ENCODE measurements at regions not wholly inside any gene's neighbourhood (a gene's known extent, or its start where the extent isn't known, plus 50 kb on each side); places are given as distances from the start of the nearest gene placed in this dataset.
"Not testable (repeated sequence)": the region's sequence is repeated elsewhere in the genome, so short reads cannot be mapped to it uniquely, and the experiment has no call there.

- no peak overlapping the region for H3K4me3 ChIP-seq (ENCODE audit: low read depth, low read length)
- TF ChIP-seq, protein P1, sequence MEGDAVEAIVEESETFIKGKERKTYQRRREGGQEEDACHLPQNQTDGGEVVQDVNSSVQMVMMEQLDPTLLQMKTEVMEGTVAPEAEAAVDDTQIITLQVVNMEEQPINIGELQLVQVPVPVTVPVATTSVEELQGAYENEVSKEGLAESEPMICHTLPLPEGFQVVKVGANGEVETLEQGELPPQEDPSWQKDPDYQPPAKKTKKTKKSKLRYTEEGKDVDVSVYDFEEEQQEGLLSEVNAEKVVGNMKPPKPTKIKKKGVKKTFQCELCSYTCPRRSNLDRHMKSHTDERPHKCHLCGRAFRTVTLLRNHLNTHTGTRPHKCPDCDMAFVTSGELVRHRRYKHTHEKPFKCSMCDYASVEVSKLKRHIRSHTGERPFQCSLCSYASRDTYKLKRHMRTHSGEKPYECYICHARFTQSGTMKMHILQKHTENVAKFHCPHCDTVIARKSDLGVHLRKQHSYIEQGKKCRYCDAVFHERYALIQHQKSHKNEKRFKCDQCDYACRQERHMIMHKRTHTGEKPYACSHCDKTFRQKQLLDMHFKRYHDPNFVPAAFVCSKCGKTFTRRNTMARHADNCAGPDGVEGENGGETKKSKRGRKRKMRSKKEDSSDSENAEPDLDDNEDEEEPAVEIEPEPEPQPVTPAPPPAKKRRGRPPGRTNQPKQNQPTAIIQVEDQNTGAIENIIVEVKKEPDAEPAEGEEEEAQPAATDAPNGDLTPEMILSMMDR (IDR thresholded peaks at IDR 0.05; ENCODE audit: insufficient read depth, low read length): no peak
- no peak for DNase-seq (ENCODE audit: low read depth)
These were observed 458.0 kb downstream of the CPS1 start for GRCh38 chr2:211014376-211014775.

- TF ChIP-seq, protein P1 (IDR thresholded peaks at IDR 0.05; ENCODE audit: insufficient read depth, low read length): no peak
These were observed 458.5 kb downstream of the CPS1 start for GRCh38 chr2:211014906-211015305.

DNA sequence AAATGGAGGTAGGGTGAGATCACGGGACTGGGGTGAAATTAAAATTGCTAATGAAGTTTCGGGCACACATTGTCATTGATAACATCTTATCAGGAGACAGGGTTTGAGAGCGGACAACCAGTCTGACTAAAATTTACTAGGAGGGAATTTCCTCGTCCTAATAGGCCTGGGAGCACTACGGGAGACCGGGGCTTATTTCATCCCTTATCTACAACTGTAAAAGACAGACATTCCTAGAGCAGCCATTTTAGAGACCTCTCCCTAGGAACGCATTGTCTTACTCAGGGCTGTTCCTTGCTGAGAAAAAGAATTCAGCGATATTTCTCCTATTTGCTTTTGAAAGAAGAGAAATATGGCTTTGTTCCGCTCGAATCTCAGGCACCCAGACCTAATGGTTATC is 468.7 kb downstream of the CPS1 start:
- not testable (repeated sequence) for DNase-seq (ENCODE audit: low read depth); H3K4me3 ChIP-seq (ENCODE audit: low read depth, low read length)

More at GRCh38 chr2:211014906-211015305, 458.5 kb downstream of the CPS1 start:
- no peak for DNase-seq (ENCODE audit: low read depth)
- H3K4me3 ChIP-seq (ENCODE audit: low read depth, low read length): no peak overlapping the region

GRCh38 chr2:211026109-211026508 is 469.7 kb downstream of the CPS1 start:
- DNase-seq (ENCODE audit: low read depth): no peak

DNA sequence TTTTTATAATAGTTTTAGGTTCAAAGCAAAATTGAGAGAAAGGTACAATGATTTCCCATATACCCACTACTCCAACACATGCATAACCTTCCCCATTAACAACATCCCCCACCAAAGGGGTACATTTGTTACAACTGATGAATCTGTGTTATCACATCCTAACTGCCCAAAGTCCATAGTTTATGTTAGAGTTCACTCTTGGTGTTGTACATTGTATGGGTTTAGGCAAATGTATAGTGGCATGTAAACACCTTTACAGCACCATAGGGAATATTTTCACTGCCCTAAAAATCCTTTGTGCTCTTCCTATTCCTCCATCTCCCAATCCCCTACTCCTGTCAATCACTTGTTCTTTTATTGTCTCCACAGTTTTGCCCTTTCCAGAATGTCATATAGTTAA is 471.6 kb downstream of the CPS1 start:
- TF ChIP-seq, protein P1 (IDR thresholded peaks at IDR 0.05; ENCODE audit: insufficient read depth, low read length): no peak
- no peak for DNase-seq (ENCODE audit: low read depth)
- H3K4me3 ChIP-seq (ENCODE audit: low read depth, low read length): no peak overlapping the region

More at GRCh38 chr2:211026109-211026508, 469.7 kb downstream of the CPS1 start:
- no peak overlapping the region for H3K4me3 ChIP-seq (ENCODE audit: low read depth, low read length)
- TF ChIP-seq, protein P1 (IDR thresholded peaks at IDR 0.05; ENCODE audit: insufficient read depth, low read length): no peak

GRCh38 chr2:211033765-211034164 is 477.4 kb downstream of the CPS1 start:
- TF ChIP-seq, protein P1 (IDR thresholded peaks at IDR 0.05; ENCODE audit: insufficient read depth, low read length): peak; percentile 59
- H3K4me3 ChIP-seq (ENCODE audit: low read depth, low read length): no peak overlapping the region
- DNase-seq (ENCODE audit: low read depth): peak; percentile 38

- H3K4me3 ChIP-seq (ENCODE audit: low read depth, low read length): no peak overlapping the region
- DNase-seq (ENCODE audit: low read depth): peak; percentile 64
- TF ChIP-seq, protein P1 (IDR thresholded peaks at IDR 0.05; ENCODE audit: insufficient read depth, low read length): peak; percentile 75
These were observed 479.3 kb downstream of the CPS1 start for GRCh38 chr2:211035548-211036185.
